Nucleus accumbens (tissue), 56 donors: ENCODE measurements at regions not wholly inside any gene's neighbourhood (a gene's known extent, or its start where the extent isn't known, plus 50 kb on each side); places are given as distances from the start of the nearest gene placed in this dataset.

Experiments used
- DNase-seq, 56 donors: peaks; one replicate each; lab custom pipeline; 2025; lab: John Stamatoyannopoulos, UW

- no peak for DNase-seq
These were observed 52.6 kb downstream of the TCF20 start for GRCh38 chr22:42217752-42218280.

GRCh38 chr22:42217019-42217751, 53.3 kb downstream of the TCF20 start:
- no peak for DNase-seq

GRCh38 chr22:42214633-42215415, 55.6 kb downstream of the TCF20 start:
- DNase-seq: peak in 55 of 56 donors; percentile 35 to 94 (median 79)

GRCh38 chr22:42208362-42208761, 62.1 kb downstream of the TCF20 start:
- no peak for DNase-seq

- no peak for DNase-seq
These were observed 62.5 kb downstream of the TCF20 start for GRCh38 chr22:42207918-42208317.

- DNase-seq: no peak
These were observed 66.8 kb downstream of the TCF20 start for GRCh38 chr22:42203609-42204008.

- no peak for DNase-seq
These were observed 67.8 kb downstream of the TCF20 start for GRCh38 chr22:42202669-42203068.

- no peak for DNase-seq
These were observed 68.4 kb downstream of the TCF20 start for GRCh38 chr22:42202048-42202447.

GRCh38 chr22:42199025-42199424, 68.4 kb upstream of the CYP2D6 start:
- no peak for DNase-seq

GRCh38 chr22:42198226-42198625, 67.6 kb upstream of the CYP2D6 start:
- DNase-seq: no peak

GRCh38 chr22:42196454-42196853, 65.8 kb upstream of the CYP2D6 start:
- DNase-seq: no peak

GRCh38 chr22:42194953-42195352, 64.3 kb upstream of the CYP2D6 start:
- no peak for DNase-seq

GRCh38 chr22:42194104-42194851, 63.7 kb upstream of the CYP2D6 start:
- no peak for DNase-seq

- no peak for DNase-seq
These were observed 61.9 kb upstream of the CYP2D6 start for GRCh38 chr22:42192547-42192946.

GRCh38 chr22:42190274-42190673, 59.7 kb upstream of the CYP2D6 start:
- DNase-seq: no peak

GRCh38 chr22:42189761-42190160, 59.2 kb upstream of the CYP2D6 start:
- DNase-seq: no peak

- DNase-seq: no peak
These were observed 58.3 kb upstream of the CYP2D6 start for GRCh38 chr22:42188808-42189447.

GRCh38 chr22:42187646-42188045, 57.0 kb upstream of the CYP2D6 start:
- no peak for DNase-seq

GRCh38 chr22:42185915-42186439, 55.4 kb upstream of the CYP2D6 start:
- DNase-seq: no peak

GRCh38 chr22:42184852-42185251, 54.2 kb upstream of the CYP2D6 start:
- DNase-seq: no peak
